ENCODE measurements at regions not wholly inside any gene's neighbourhood (a gene's known extent, or its start where the extent isn't known, plus 50 kb on each side); places are given as distances from the start of the nearest gene placed in this dataset.
"Not testable (repeated sequence)": the region's sequence is repeated elsewhere in the genome, so short reads cannot be mapped to it uniquely, and the experiment has no call there.

- DNase-seq: no peak
Measured at GRCh38 chr6:105560611-105561066, 157.8 kb upstream of the PREP start.

GRCh38 chr6:105557291-105557690 lies 154.4 kb upstream of the PREP start:
- no peak for DNase-seq

- DNase-seq: no peak
Measured at GRCh38 chr6:105553171-105553570, 150.3 kb upstream of the PREP start.

GRCh38 chr6:105550955-105551620 lies 148.2 kb upstream of the PREP start:
- no peak for DNase-seq

GRCh38 chr6:105546754-105547153 lies 143.9 kb upstream of the PREP start:
- DNase-seq: no peak

GRCh38 chr6:105545947-105546731 lies 143.3 kb upstream of the PREP start:
- no peak for DNase-seq

- no peak for DNase-seq
Measured at GRCh38 chr6:105545228-105545920, 142.5 kb upstream of the PREP start.

- no peak for DNase-seq
Measured at GRCh38 chr6:105539911-105540310, 137.0 kb upstream of the PREP start.

GRCh38 chr6:105537981-105538578 lies 135.2 kb upstream of the PREP start:
- no peak for DNase-seq

GRCh38 chr6:105536961-105537360 lies 134.1 kb upstream of the PREP start:
- DNase-seq: no peak

- DNase-seq: no peak
Measured at GRCh38 chr6:105533301-105533700, 130.4 kb upstream of the PREP start.

- no peak for DNase-seq
Measured at GRCh38 chr6:105526225-105526872, 123.5 kb upstream of the PREP start.

- no peak for DNase-seq
Measured at GRCh38 chr6:105522626-105523322, 119.9 kb upstream of the PREP start.

GRCh38 chr6:105519954-105520353 lies 117.1 kb upstream of the PREP start:
- DNase-seq: no peak

GRCh38 chr6:105518993-105519392 lies 116.1 kb upstream of the PREP start:
- DNase-seq: not testable (repeated sequence)

- DNase-seq: no peak
Measured at GRCh38 chr6:105515054-105515453, 112.2 kb upstream of the PREP start.

GRCh38 chr6:105514306-105514705 lies 111.4 kb upstream of the PREP start:
- DNase-seq: no peak

- no peak for DNase-seq
Measured at GRCh38 chr6:105511639-105512038, 108.8 kb upstream of the PREP start.

GRCh38 chr6:105510746-105511145 lies 107.9 kb upstream of the PREP start:
- no peak for DNase-seq

GRCh38 chr6:105509506-105510331 lies 106.8 kb upstream of the PREP start:
- no peak for DNase-seq

- no peak for DNase-seq
Measured at GRCh38 chr6:105507811-105508210, 104.9 kb upstream of the PREP start.

All from NCI-H187 (cell line).